Spleen (tissue), 11 donors: ENCODE measurements at regions not wholly inside any gene's neighbourhood (a gene's known extent, or its start where the extent isn't known, plus 50 kb on each side); places are given as distances from the start of the nearest gene placed in this dataset.

Experiments used
- DNase-seq: peaks from one replicate; pipeline ENCODE4 v3.0.0-alpha.2; 2020
- H3K27ac ChIP-seq, 8 donors: fragments of 200-600 bp; sonication (generic) in 7 of 8; 1 replicate in 4 of 8; 2 replicates in 4 of 8; pipeline versions ENCODE4 v1.5.0 to v1.8.0; 2016 to 2021; ENCODE audit warnings: inconsistent platforms in 4 of 8, mild to moderate bottlenecking in 4 of 8, moderate library complexity in 1 of 8
- H3K27me3 ChIP-seq, 7 donors: fragments of 200-600 bp; sonication (generic) in 6 of 7; replicated peaks in 1 of 7; 1 replicate in 4 of 7; 2 replicates in 3 of 7; pipeline versions ENCODE4 v1.5.0 to v1.8.0; 2016 to 2021; ENCODE audit warnings: inconsistent platforms in 3 of 7, mild to moderate bottlenecking in 1 of 7
- H3K36me3 ChIP-seq, 6 donors: fragments of 200-600 bp; sonication (generic) in 5 of 6; 1 replicate in 4 of 6; 2 replicates in 2 of 6; pipeline versions ENCODE4 v1.5.0 to v1.8.0; 2016 to 2021; ENCODE audit warnings: inconsistent platforms in 2 of 6
- H3K4me1 ChIP-seq, 6 donors: fragments of 200-600 bp; sonication (generic) in 5 of 6; 1 replicate in 3 of 6; 2 replicates in 3 of 6; pipeline versions ENCODE4 v1.5.0 to v1.8.0; 2016 to 2021; ENCODE audit warnings: inconsistent platforms in 3 of 6
- H3K4me3 ChIP-seq, 8 donors: fragments of 200-600 bp; sonication (generic) in 7 of 8; 1 replicate in 4 of 8; 2 replicates in 4 of 8; pipeline versions ENCODE4 v1.5.0 to v1.8.0; 2016 to 2021; ENCODE audit warnings: inconsistent platforms in 4 of 8, mild to moderate bottlenecking in 4 of 8, moderate library complexity in 2 of 8
- H3K9me3 ChIP-seq, 8 donors: fragments of 200-600 bp; sonication (generic) in 7 of 8; 1 replicate in 4 of 8; 2 replicates in 4 of 8; pipeline versions ENCODE4 v1.5.0 to v1.8.0; 2016 to 2021; ENCODE audit warnings: inconsistent platforms in 4 of 8
- CTCF ChIP-seq, 11 experiments: fragments of 200-600 bp in 7 of 11; fragments of 450-650 bp in 4 of 11; sonication (generic) in 4 of 11; IDR thresholded peaks in 8 of 11; conservative IDR thresholded peaks in 3 of 11; 1 replicate in 7 of 11; 2 replicates in 4 of 11; pipeline versions ENCODE4 v1.4.0 to v1.8.0; 2016 to 2021; ENCODE audit warnings: antibody characterized with exemption in 11 of 11, inconsistent platforms in 4 of 11, mild to moderate bottlenecking in 1 of 11
- POLR2A ChIP-seq, 3 donors: fragments of 450-650 bp; IDR thresholded peaks; one replicate each; pipeline ENCODE4 v1.5.1; 2017; ENCODE audit warnings: antibody characterized with exemption in 3 of 3, mild to moderate bottlenecking in 1 of 3
- POLR2AphosphoS5 ChIP-seq, 3 donors: sonication (generic); formaldehyde crosslinking; IDR thresholded peaks; one replicate each; pipeline ENCODE4 v1.5.1; 2017; ENCODE audit warnings: antibody characterized with exemption in 3 of 3
- WGBS, 5 donors: extraction: QIAGEN DNeasy Blood & Tissue Kit in 3 of 5; methylation state at CpG; one replicate each; pipeline versions ENCODE4 v1.1.5 to v1.1.7; 2013 to 2018; 5-methylcytosine and 5-hydroxymethylcytosine counted together
- intact Hi-C: fragments of 100-400 bp; cut with DNase I; formaldehyde crosslinking; loops from one replicate; pipeline ENCODE4 v1.15.0; 2023; ENCODE audit warnings: low total_unique reads
- donor health status: healthy with polysubstance abuse.
- donor health status: DM: no; HTN: no; CAD: no; lungs with moderate emphysema.
- donor health status: DM: no; HTN: no; CAD: no.
- donor health status: Bipolar disorder and iron deficiency.
- donor health status: healthy.
- donor health status: DM: no; HTN: no; CAD: no.
- donor health status: DM: yes; HTN: yes; CAD: no.

- Histone ChIP-seq H3K27ac (no peak overlapping the region), H3K4me1 (no peaks in the 10 kb centered on the region), H3K4me3 (no peak overlapping the region), H3K36me3 (no peaks in the 10 kb centered on the region), H3K9me3 (peaks cover 0 to 4% (median 0%) of the 10 kb centered on the region in 8 donors), H3K27me3 (no peaks in the 10 kb centered on the region)
- intact Hi-C loops = no loop called here
- no peak for TF ChIP-seq POLR2A (IDR thresholded peaks at IDR 0.05)
- no peak for DNase-seq
- 86 to 96% (median 92%) methylated on average over 4 of the region's 4 CpGs for WGBS, 5 donors
Observed at GRCh38 chr2:107364361-107364950, 462.2 kb upstream of the RGPD4 start.

DNA sequence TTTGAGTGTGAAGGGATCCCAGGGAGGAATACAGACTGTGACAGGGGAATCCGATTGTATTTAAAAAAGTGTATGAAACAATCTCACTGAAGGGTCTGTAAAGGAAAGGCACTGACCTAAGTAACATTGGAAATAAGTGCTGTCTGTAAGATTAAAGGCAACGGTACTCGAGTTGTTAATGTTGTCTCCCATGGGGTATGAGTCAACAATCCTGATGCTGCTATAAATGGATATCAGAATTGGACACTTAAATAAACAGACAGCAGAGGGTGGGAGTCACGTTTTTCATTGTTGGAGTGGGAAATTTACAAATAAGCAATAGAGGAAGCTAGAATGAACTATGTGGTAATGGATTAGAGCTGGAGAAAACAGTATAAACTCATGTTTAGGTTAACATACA lies 452.4 kb upstream of the RGPD4 start:
- H3K36me3 ChIP-seq = no peaks in the 10 kb centered on the region
- intact Hi-C loops = no loop called here
- 45 to 67% (median 57%) methylated on average over 4 of the region's 4 CpGs for WGBS, 5 donors
- no peak overlapping the region for H3K4me3 ChIP-seq
- TF ChIP-seq POLR2A (IDR thresholded peaks at IDR 0.05) (no peak), POLR2AphosphoS5 (IDR thresholded peaks at IDR 0.05) (no peak), CTCF (IDR thresholded peaks at IDR 0.05 in 8 of 11, conservative IDR thresholded peaks at IDR 0.05 in 3 of 11) (no peak)
- no peaks in the 10 kb centered on the region for H3K4me1 ChIP-seq
- no peaks in the 10 kb centered on the region for H3K27me3 ChIP-seq
- peaks cover 0 to 18% (median 4%) of the 10 kb centered on the region in 8 donors for H3K9me3 ChIP-seq
- H3K27ac ChIP-seq = no peak overlapping the region
- no peak for DNase-seq

DNA sequence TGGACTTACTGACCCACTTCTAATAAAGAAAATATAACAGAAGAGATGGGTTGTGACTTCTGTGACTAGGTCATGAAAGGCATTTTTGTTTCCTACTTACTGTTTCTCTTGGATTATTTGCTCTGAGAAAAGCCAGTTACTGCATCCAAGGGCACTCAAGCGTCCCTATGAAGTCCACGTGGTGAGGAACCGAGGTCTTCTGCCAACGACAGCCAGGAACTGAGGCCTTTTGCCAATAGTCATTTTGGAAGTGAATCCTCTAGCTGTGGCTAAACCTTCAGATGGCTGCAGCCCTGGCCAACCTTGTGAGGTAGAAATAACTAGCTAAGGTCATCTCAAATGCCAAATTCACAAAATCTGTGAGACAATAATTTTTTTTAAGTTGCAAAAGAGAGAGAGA lies 449.8 kb upstream of the RGPD4 start:
- H3K4me1 ChIP-seq = no peaks in the 10 kb centered on the region
- intact Hi-C loops = no loop called here
- DNase-seq = no peak
- TF ChIP-seq CTCF (IDR thresholded peaks at IDR 0.05 in 8 of 11, conservative IDR thresholded peaks at IDR 0.05 in 3 of 11) (no peak), POLR2AphosphoS5 (IDR thresholded peaks at IDR 0.05) (no peak), POLR2A (IDR thresholded peaks at IDR 0.05) (no peak)
- H3K27ac ChIP-seq = no peak overlapping the region
- peaks cover 0 to 7% (median under 1%) of the 10 kb centered on the region in 8 donors for H3K9me3 ChIP-seq
- H3K4me3 ChIP-seq = no peak overlapping the region
- H3K27me3 ChIP-seq = no peaks in the 10 kb centered on the region
- 51 to 87% (median 72%) methylated on average over 4 of the region's 4 CpGs for WGBS, 5 donors
- H3K36me3 ChIP-seq = no peaks in the 10 kb centered on the region

DNA sequence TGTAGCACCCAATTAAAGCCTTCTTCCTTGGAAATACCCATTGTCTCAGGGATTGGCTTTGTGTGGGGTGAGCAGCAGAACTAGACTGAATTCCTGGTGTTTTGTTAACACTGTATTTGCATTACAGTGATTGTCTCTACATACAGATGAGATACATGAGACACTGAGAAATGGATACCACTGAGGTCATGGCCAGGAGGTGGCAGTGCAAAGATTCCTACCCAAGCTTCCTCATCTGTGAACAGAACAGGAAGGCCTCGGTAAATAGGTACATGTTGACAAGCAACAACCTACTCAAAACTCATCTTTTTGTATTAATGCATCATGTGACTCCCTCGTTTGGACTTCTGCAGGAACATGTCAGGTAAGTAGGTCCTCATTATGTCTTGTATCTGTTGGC lies 445.8 kb upstream of the RGPD4 start:
- TF ChIP-seq POLR2A (IDR thresholded peaks at IDR 0.05) (no peak), POLR2AphosphoS5 (IDR thresholded peaks at IDR 0.05) (no peak), CTCF (IDR thresholded peaks at IDR 0.05 in 8 of 11, conservative IDR thresholded peaks at IDR 0.05 in 3 of 11) (no peak)
- Histone ChIP-seq H3K27ac (no peak overlapping the region), H3K36me3 (no peaks in the 10 kb centered on the region), H3K4me3 (no peak overlapping the region), H3K27me3 (no peaks in the 10 kb centered on the region), H3K9me3 (no peaks in the 10 kb centered on the region), H3K4me1 (no peaks in the 10 kb centered on the region)
- WGBS, 5 donors = 61 to 80% (median 69%) methylated on average over 2 of the region's 2 CpGs
- intact Hi-C loops = no loop called here
- DNase-seq = no peak

GRCh38 chr2:107383691-107384090 lies 443.0 kb upstream of the RGPD4 start:
- H3K27ac ChIP-seq = no peak overlapping the region
- no peak overlapping the region for H3K4me3 ChIP-seq
- DNase-seq = no peak
- no peak for TF ChIP-seq POLR2AphosphoS5 (IDR thresholded peaks at IDR 0.05)
- no peak for TF ChIP-seq POLR2A (IDR thresholded peaks at IDR 0.05)
- no peak for TF ChIP-seq CTCF (IDR thresholded peaks at IDR 0.05 in 8 of 11, conservative IDR thresholded peaks at IDR 0.05 in 3 of 11)
- no peaks in the 10 kb centered on the region for H3K27me3 ChIP-seq
- H3K4me1 ChIP-seq = no peaks in the 10 kb centered on the region
- intact Hi-C loops = no loop called here
- H3K36me3 ChIP-seq = no peaks in the 10 kb centered on the region
- peaks cover 0 to 5% (median 0%) of the 10 kb centered on the region in 8 donors for H3K9me3 ChIP-seq
- 62 to 81% (median 79%) methylated on average over 4 of the region's 4 CpGs for WGBS, 5 donors
